ENCODE measurements at regions not wholly inside any gene's neighbourhood (a gene's known extent, or its start where the extent isn't known, plus 50 kb on each side); places are given as distances from the start of the nearest gene placed in this dataset.

DNA sequence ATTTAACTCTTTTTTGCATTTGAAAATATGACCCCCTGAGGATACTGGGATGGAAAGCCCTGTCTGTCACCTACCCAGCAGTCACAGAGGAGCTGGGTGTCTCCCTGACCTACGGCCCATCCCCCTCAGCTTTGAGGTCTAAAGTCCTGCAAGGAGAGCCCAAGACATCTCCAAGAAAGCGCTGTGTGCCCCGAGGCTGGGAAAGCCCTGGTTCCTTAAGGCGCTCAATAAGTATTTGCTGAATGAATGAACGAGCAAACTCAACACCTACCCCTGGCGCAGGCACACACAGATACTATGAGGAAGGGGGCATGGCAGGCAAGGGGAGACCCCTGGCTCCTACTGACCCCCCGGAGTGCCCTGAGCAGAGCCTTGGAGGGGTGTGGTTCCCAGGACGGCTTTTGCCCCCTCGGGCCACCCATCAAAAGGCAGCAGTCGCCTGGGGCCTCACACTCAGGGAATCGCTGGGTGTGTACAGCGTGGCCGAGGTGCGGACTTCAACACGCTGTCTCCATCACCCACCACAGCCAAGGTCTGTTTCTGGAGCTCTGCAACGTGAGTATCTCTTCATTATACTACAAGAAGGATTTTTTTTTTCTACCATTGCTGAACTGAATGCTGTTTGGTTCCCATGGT is 211.6 kb downstream of the ERCC6L2 start:
- no peak for DNase-seq

DNA sequence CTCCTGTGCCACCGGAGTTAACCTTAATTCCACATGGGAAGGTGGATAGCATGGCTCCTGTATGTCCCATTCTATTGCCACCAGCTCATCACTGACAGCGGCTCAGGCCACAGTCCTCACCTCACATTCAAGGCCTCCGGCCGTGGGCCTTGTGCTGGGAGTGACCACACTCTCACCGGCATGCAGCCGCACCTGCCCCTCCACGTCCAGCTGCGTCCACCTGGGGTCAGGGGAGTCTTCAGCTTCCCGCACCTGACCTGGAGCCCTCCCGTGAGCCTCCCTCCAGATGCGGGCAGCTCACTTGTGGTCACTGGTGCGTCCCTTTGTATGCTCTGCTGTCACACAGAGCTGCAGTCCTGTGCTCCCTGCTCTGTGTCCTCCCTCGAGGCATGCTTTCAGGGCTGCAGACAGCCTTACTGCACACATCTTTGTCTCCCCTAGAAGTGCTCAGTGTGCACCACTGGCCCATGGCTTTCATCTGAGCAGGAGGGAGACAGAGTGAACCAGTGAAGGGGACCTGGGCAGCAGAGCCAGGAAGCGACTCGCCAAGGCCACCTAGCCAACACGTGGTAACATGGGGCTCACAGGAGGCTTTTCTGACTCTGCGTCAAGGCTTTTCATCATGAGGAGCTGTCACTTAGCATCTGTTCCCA is 210.1 kb downstream of the ERCC6L2 start:
- DNase-seq: no peak

DNA sequence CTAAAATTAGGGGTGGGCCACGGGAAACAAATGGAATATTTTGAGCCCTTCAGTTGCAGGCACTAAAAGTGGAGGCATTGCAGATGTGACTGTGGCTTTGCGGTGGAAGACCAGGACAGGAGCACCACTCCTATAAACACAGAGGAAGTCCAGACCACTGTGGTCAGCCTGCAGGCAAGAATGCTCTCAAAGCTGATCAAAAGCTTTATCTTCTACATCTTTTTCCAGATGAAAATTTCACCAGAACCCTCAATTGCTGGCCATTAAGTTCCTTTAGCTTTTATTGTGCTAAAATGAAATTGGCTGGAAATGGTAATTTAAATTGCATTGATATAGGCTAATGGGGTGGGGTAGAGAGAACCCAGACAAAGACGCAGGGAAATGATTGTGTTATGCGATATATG is 208.8 kb downstream of the ERCC6L2 start:
- DNase-seq: no peak

DNA sequence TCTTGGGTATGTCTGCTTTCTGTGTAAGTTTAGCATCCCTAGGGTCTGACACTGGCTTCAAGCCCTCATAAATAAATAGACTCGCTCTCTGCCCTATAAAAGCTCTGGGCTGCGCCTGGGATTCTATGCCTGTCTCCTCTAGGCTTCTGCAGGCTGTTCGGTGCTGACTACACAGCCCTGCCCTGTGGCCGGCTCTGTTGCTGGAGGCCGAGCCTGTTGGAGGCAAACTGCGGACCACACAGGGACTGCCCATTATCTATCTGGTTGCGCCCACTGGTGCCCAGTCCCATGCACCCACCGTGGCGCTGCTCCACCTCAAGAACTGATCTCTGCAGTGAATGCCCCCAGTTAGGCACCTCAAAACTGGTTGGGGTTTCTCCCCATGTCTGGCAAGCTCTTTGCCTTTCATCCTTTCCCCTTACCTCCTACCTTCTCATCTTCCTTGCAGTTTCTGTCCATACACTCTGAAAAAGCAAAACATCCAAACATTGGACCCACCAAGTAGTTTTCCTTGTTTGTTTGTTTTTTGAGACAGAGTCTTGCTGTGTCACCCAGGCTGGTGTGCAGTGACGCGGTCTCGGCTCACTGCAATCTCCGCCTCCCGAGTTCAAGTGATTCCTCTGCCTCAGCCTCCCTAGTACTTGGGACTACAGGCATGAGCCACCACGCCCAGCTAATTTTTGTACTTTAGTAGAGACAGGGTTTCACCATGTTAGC is 207.2 kb downstream of the ERCC6L2 start:
- DNase-seq: no peak

DNA sequence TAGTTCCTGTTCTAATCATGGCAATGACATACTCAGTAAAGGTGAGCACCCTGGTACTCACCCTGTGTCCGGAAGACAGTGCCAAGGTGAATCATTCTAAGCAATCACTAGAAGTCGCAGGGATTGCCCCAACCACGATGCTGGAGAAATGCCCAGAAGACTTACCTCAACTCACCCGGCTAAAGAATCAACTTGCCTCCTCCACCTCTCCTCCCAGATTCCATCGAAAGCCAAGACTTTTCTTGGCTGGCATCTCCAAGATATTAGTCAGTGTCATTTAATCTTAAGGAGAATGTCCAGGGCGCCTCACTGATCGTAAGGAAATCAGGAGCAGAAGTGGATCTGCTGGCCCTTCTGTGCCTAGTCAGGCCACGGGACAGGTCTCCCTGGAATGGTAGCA is 204.9 kb downstream of the ERCC6L2 start:
- no peak for DNase-seq

DNA sequence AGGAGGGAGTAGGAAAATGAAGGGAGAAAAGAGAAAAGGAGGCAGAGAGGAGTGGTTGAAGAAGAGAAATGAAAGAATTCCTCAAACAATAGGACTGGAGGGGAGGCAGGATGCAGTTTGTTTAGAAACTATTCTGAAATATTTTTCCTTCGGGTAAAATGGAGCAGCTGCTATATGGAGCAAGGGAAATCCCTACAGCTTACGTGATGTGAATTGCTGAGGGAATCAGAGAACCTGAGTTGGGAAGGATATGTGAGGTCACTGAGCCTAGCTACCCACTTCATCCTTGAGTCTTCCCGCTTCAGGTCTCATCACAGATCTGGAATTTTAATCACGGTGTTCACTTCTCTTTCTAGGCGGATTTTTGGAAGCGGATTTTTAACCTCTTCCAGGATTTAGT is 204.3 kb downstream of the ERCC6L2 start:
- DNase-seq: no peak

DNA sequence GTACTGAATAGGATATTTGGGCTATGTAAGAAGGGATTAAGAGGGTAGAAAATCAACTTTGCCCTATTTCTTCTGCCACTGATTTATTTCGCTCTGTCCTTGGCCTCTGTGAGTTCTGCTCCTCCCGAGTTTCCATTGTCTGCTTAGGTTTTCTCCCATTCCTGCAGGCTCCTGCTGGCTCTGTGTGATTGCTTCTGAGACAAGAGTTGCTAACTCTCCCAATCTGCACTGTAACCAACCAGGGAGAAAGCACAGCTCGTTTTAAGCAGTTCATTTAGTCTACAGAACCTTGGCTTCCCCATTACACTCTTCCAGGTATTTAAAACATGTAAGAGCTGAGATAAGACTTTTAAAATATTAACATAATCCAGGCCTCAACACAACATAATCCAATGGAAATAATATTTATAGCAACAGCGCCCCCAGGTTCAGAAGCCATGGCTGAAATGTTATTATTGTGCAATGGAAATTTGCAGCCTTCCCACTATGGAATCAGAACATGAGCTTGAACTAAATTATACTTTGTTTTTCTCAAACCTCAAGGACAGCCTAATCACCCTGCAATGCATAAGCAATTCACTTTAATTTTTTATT is 203.5 kb downstream of the ERCC6L2 start:
- DNase-seq: no peak

DNA sequence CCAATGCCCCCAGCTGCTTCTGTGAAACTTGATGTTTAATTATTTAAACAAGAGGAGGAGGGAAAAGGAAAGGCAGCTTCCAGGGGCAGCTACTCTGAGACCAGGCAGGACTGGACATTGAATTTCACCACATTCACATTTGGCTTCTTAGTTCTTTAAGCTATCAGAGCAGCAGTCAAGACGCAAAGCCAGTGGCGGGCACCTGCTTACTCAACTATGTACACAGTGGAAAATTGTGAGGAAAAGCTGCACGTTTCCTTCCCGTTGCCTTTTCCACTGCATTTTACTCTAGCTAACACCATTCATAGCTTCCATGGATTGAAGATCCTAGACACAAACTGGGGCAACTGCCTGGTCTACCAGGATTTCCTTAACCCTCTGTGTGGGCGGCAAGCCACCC is 200.3 kb downstream of the ERCC6L2 start:
- no peak for DNase-seq

DNA sequence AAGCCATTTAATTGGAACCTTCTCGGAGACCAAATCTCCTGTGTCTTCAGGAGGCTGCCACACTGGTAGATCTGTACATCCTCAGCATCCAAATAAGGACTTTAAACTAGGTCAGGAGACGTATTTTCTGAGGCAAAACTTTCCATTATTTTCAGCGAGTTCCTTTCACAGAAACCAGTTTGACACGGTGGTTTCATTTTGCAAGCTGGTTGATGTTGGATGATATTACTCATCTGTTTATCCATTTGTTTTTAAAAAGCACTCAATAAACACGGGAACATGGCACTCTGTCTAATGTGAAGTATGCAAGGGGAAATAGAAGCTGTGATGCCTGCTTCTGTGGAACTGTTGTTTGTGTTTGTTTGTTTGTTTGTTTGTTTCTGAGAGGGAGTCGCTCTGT is 199.6 kb downstream of the ERCC6L2 start:
- DNase-seq: no peak

DNA sequence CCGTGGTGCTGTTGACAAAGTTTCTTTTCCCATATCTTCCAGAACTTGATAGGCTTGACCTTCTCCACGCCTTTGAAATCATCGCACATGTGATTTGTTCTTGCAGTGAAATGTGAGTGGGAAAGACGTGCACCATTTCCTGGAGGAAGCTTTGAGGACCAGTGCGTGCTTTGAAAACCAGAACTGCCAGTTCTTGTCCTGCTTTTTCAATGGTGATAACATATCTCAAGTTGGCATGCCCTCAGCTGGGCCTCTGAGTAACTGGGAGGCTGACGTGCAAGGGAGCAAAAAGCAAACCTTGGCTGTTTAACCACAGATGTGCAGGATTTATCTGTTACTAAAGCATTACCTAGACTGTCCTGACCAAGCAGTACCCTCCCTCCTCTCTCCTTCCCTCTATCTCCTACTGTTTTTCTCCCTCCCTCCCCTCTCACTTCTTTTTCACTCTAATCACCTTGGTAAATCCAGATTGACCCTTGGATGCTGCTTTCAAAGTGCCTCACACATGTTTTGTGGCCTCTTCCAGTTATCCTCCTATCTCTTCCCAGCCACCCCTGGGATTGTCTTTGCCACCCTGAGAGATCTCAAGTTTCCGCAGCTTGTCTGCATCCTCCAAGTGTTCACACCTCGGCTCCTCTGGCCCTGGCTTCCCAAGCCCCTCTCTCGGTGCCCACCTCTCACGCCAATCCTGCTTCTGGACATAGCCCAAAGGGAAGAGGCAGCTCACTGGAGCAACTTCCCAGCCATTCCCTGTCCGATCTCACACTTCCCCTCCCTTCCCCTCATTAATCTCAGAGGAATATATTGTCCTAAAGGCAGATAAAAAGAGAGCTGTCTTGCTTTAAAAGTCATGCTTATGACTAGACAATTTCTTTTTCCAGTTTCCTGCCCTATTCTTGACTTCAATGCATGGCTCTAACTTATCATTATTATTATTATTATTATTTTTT is 198.3 kb downstream of the ERCC6L2 start:
- no peak for DNase-seq

DNA sequence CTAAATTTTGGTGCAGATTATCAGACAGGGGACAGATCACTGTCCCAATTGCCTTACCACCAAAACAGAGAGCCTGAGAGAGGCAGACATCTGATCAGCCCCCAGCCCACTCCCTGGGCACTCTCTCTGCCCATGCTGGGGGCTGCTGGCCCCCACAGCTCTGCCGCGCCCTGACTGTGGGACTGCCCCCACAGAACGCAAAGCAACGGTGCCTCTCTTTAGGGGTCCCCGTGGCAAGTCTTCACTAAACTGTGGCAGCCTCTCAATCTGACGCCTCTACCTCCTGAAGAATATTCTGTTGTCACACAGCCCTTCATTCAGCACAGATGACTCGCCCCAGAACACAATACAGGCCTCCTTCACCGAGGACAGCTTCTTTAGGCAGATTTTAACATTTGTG is 197.4 kb downstream of the ERCC6L2 start:
- DNase-seq: no peak

DNA sequence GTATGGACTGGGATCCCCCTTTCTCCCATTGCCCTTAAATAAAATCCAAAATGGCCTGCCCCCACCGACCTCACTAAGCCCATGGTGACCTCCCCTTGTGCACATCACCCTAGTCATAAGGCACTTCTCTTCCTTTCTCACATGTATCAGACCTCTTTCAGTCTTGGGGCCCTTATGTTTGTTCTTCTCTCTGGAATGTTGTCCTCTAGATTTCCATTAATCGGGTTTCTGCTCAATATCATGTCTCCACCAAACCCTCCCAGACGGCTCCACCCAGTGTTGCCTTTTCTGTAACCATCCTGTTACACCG is 196.3 kb downstream of the ERCC6L2 start:
- no peak for DNase-seq

DNA sequence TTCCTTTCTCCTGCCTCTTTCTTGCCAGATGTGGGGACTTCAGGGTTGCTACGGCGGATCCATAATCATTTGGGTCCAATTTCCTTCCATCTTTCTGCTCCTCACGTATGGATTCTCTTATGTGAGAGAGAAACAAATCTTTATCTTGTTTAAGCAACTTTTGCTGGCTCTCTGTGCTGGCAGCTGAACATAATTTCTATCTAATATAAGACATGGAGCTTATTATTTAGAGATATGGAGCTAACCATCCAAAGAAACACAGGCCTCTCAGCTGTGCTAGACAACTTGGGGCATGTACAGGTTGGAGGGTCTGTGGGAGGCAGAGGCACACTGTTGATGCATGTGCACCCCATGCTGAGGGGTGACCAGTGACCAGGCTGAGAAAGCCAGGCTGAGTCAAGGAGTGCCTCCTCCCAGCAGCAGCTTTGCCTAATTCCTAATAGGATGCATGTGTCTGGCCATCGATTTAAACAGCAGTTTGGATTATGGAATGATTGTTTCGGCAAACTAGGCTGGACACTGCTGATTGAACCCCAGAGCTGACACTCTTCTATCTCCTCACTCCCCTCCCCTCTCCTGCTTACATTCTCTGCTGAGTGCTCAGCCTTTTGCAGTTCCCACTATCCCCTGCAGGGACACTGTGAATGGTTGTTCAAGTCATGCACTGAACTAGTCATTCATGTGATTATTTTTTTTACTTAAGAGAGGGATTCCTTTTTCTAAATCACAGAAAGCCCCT is 195.8 kb downstream of the ERCC6L2 start:
- DNase-seq: no peak

DNA sequence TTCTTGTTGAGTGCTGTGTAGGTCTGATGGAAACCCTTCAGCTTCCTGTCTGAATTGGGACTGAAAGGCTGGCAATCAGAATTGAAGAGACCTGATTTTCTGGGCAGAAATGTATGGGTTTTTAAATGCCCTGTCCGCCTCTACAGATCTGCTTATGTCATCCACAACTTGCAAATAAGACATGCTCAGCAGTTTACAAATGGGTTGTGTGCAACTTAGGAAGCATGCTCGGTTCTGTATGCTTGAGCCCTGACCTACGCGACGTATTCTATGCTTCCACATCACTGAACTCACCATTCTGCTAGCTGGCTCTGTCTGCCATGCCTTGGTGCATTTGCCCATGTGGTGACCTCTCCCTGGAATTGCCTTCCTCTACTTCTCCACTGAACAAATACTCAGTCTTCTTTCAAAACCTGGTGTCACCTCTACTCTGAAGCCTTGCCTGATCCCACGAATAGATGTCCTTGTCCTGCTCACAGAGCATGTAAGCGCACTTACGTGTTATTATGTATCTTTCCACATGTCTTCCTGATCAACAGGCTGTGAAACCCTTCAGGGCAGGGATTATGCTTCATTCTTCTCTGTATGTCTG is 194.2 kb downstream of the ERCC6L2 start:
- no peak for DNase-seq

DNA sequence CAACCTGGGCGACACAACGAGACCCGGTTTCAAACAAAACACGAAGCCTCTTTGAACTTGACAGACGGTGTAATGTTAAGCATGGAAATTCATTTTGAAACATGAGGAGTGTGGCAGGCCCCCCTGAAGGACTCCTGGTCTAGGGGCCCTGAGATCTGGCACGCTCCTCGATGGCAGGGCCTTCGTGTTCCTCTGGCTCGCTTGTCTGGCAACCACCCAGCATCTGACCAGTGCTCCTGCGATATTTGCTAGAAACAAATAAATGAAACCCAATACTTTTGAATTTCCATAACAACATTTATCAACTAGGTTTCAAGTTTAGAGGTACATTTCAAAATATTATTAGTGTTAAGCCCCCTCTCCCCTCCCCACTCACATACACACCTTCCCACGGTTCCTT is 193.0 kb downstream of the ERCC6L2 start:
- DNase-seq: no peak

DNA sequence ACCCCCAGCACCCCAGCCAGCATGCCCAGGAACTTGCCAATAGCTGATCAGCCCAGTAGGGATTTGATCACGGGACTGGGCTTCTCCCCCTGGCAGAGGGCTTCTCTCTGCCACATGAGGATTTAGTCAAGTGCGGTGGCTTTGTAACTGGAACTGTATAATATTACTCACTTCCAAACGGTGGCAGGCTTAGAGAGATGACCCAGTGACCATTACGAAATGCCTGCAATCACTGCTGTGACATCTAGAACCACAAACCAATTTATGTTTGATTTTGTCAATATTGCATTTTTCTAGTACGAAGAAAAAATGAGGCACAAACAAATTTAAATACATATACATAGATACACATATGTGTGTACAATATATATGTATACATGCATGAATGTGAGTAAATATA is 192.1 kb downstream of the ERCC6L2 start:
- no peak for DNase-seq

DNA sequence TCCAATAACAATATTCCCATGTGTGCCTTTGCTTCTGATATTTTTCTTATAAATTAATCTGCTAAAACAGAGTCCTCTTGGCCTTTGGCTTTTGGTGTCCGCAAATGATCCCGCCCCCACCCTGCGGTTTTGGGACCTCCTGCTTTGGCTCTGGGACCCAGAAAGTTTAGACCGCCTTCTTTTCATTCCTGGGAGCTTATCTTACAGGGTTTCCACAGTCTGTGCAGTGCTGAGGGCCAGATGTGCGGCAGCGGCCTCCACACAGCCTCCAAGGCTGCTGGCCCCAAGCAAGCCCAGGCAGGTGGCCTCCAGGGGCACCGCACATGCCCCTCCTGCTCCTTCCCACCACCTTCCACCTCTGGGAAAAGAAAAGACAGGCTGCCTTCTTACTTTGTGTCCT is 191.5 kb downstream of the ERCC6L2 start:
- DNase-seq: no peak

DNA sequence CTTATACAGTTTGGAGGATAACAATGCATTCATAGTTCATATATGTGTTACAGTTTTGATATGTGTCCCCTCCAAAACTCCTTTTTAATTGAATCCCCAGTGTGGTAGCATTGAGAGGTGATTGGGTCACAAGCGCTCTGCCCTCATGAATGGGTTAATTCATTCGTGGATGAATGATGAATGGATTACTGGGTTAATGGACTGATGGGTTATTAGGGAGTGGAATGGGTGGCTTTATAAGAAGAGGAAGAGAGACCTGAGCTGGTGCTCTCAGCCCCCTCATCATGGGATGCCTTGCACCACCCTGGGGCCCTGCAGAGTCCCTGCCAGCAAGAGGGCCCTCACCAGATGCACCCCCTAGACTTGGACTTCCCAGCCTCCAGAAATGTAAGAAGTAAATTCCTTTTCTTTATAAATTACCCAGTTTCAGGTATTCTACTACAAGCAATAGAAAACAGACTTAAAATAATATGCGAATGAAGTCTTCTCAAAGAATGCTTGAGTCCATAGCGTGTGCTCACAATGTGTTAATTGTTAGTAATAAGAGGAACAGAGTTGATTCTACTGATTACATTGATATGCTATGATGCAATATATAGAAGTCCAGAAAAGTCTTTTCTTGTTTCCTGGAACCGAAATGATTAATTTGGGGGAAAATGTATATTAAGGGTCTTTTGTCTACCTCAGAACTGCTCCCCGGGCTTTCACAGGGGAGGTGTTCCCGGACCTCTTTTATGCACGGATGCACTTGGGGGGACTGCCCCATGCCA is 190.2 kb downstream of the ERCC6L2 start:
- DNase-seq: no peak

DNA sequence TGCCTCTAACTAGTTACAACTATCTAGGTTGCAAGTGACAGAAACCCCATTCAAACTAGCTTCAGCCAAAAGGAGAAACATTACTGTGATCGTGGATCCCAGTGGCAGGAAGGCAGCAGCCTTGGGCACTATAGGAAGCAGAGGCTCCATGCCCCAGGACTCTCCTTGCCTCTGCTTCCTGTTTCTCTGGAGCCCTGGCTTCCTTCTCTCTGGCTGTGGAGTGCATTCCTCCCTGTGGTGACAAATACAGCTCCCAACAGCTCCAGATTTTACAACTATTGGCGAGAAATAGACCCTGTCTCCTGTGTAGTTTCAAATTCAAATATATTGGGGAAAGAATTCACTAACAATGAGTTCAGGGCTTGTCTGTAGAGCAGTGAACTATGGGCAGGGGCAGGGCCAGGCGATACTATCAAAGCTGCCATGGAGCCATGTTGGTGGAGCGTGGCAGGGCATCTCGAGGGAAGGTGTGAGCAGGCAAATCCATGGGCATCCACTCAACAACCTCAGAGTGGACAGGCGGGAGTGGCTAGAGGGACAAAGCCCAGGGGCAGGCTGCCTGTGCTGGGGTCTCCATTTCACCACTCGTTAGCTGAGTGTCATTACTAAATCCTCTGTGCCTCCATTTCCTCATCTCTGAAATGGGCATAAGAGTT is 189.5 kb downstream of the ERCC6L2 start:
- DNase-seq: no peak

DNA sequence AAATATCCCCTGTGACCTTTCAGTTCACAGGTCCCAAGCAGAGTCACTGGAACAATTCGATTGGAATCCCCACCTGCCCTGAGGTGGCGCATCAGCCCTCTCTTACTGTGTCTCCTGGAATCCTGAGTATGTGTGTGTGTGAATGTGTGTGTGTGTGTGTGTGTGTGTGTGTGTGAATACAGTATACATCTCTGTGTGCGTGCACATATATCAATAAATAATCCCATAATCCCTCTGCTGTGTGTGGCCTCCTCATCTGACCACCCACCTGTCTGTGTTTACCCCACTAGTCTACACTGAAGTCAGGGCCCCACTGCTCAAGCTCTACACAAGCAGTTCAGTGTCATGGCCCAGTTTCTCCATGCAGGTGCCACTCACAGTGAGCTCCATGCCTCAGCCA is 187.4 kb downstream of the ERCC6L2 start:
- no peak for DNase-seq

DNA sequence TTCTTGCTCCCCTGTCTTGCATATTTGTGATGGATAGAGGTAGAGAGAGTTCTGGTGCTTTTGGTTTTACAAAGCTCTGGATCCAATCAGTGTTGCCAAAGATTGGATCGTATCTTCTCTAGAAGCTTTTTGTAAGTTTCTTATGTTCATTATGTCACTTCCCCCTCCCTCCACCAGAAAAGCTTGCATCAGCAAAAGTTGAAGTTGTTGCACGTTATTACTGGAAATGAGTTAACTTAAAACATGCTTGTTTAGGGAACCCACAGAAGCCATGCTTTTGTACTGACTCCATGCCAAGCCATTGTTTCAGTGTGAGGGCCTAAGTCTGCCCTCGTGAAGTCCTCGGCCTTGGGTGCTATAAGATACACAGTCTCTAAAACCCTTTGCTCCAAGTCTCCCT is 186.5 kb downstream of the ERCC6L2 start:
- no peak for DNase-seq

Measured in SIG-M5 (cell line).